ENCODE measurements at regions not wholly inside any gene's neighbourhood (a gene's known extent, or its start where the extent isn't known, plus 50 kb on each side); places are given as distances from the start of the nearest gene placed in this dataset.

DNA sequence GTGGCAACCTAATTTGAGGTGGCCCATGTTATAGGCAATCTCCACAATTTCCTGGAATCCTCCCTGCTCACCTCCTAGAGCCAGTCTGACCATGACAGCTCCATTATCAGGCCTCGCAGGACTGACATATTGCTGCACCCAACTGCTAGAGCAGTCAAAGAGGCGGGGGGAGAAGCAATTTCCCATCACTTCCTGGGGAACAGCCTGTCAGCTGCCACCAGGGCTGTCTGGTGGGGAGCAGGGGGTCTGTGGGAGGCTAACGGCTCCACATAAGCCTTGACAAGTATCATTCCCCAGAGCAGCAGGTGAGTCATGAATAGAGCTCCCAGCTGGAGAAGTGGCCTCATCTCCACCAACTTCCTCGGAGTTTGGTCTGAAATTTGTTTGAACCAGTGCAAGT, 322.9 kb downstream of the MATN1 start:
- DNase-seq, result no peak

DNA sequence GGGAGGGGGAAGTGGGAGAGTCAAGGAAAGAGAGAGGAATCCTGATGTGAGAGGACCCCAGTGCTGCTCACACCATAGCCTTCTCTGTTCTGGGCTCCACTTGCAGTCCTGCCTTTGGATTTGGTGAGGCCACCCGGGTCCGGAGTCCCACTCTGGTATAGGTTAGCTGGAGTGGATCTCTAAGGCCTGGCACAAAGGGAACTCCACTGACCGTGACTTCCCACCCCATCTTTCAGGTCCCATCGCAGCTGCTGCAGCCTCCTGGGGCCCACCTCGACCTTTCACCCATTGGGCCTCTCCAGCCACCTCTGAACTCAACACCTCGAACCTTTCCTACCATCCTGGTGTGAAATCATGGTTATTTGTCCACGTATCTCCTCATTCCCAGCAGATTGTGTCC, 324.4 kb downstream of the MATN1 start:
- DNase-seq, result no peak

DNA sequence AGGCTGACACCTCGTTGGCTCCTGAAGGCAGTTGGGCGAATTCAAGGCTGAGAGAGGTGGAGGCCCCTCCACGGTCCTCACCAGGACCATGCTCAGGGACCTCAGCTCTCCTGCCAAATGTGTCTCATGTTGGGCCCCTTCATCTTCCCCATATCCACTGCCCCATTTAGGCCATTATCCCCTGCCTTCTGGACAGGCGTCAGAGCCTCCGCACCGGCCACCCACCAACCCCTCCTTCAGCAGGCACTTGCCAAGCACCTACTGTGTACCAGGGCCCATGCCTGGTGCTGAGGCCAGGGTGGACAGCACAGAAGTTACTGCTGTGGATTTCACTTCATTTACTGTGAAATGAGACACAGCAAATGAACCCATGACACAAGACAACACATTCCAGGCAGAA, 325.8 kb downstream of the MATN1 start:
- no peak for DNase-seq

DNA sequence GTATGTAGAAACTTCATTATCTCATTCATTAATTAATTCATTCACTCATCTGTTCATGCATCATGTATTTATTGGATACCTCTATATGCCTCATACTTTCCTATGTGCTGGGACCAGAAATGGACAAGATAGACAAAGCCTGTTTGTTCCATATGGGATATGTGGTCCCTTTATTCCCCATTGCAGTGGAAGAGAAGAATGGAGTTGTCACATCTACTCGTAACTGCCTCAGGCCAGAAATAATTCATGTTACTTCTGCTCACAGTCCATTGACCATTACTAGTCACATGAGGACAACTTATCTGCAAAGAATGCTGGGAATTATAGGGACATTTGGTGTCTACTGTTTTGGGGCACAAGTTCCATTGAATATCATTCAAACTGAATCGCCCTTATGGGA, 327.8 kb downstream of the MATN1 start:
- no peak for DNase-seq

DNA sequence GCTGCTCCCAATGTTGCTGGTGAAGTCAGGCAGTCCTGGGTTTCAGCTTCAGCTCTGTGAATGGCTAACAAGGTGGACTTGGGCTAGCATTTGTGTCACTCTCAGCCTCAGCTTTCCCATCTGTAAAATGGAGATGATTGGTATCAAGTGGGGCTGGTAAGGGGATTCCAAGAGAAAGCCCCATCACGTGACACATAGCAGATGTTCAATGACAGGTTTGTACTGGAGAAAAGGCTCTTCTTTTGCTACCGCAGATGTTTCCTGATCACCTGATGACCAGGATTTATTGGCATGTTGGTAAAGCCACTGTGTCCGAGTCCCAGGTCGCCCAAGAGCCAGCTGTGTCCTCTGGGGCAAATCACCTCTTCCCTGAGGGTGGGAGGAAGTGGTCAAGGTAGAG, 335.0 kb downstream of the MATN1 start:
- no peak for DNase-seq

DNA sequence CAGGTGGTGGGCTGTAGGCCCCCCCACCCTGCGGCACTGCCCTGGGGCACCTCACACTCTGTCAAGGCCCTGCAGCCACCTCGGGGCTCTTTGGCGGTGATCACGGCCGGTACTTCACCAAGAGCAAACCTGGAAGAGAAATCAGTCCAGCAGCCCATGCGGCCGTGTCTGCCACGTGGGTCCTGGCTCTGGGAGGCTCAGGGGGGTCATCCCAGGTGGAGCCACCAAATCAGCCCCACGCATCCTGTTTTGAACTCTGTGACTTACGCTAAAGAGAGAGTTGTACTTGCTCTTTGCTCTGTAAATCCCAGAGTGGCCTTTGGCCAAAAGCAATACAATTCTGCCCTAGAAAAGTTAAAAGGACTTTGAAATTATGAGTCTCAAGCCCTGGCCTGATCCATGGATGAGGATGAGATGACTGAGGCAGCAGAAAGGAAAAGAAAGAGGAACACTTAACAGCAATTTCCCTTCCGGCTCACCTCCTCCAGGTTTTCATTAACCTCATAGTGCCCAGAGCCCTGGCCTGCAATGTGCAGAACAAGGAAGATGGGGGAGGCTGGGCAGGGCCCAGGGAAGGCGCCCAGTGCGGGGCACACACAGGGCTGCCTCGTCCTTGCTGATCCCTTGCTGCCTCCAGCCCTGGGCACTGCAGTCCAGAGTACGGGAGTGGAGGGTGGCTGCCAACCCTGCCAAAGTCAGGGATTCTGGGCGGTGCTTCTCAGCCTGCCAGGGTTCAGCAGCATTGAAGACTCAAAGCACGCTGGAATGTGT, 337.0 kb downstream of the MATN1 start:
- no peak for DNase-seq

DNA sequence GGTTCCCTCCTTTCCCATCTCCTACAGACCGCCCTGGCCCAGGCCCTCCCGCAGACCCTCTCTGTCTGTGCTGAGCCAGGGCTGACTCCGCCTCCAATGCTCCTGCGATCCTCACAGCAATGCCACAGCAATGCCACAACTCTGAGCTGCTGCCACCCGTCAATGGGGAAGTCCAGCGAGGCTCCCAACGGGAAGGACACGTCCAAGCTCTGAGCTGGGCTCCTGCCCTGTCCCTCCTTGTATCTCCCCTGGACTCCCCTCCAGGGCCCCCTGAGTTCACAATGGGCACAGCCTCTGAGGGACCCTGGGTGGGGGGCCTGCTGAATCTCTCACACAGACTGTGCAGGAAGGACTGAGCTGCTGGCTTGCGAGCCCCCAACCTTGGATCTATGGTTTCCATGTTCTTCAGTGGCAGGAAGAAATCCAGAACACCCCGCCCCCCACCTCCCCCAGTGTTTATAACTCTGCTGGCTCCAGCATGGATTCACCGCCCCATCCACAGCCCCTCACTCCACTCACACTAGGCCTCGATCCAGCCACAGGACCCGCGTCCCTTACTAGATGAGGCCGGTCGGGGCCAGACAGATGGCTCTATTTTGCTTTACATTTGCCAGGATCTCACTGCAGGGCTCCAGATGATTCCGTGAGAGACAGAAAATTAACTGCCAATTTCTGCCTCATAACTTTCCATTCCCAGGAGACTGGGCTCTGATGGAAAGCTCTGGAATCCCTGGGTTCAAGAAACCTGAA, 338.0 kb downstream of the MATN1 start:
- no peak for DNase-seq

DNA sequence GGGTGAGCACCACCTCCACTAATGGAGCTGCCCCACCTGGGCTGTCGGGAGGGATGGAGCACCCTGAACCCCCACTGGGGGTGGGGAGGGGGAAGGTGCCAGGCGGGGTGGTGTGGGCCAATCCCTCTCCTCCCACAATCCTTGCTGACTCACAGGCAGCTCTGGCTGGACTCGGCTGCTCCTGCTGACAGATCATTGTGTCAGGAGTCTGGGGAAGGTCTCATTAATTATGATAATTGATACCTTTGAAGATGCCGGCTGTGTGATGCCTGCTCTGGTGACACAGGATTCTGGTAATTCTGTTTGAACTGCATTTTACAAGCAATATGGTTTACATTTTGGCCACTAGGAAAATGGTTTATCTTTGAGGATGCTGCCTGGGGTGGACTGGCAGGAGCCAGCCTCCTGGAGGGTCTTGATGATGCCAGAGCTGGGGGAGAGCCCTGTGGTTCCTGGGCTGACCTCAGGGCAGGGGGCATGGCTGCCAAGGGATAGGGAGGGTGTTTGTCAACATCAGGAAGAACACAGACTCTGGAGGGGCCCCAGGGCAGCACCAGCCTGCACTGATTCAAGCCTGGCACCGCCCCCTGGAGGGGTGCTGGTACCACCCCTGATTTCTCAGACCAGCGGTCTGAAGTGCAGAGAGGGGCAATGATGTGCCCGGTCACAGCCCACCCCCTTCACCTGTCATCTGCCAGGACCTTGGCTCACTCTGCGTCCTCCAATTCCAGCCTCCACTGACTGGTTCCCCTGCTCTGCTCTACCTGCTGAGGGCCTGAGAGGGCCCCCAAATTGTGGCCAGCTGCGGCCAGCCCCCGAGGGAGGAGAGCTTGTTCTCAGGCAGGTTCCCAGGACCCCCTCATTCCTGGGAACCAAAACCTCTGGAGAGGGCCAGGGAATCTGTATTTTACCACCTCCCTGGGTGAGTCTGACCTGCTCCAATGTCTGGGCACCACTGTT, 338.8 kb downstream of the MATN1 start:
- no peak for DNase-seq

DNA sequence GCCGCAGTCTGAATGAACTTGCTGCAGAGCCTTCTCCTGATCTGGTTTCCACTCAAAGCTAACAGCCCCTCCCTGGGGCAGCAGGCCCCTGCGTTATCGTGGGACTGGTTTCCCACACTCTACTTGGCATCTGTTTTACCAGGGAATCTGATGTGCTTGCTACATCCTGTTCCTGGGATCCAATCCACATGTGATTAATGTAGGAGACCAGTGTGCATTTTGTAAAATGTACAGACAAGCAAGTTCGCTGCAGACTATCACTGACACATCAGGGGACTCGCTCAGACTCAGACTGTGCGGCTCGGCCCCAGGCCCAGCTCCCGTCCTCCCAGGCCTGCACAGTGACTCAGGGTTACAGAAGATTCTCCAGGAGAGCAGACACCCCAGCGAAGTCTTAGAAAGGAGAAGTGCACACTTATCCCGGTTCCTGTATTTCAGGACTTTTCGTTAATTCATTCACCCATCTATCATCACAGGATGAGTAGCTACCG, 340.1 kb downstream of the MATN1 start:
- no peak for DNase-seq

DNA sequence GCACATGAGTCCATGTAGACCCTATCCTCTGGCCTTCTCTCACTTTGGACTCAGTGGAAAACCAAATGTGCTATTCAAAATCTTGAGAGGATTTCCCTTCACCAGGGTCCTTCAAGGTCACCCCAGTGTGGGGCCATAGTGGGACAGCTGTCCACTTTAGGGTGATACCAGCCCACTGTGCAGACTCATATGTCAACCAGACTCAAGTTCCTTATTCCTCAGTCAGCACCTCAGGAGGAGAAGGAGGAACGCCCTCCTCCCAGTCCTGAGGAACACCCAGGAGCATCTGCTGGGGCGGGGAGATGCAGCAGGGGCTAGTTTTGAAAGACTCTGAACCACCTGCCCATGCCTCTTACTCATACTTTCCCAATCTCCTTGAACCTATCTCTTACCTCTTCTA, 340.9 kb downstream of the MATN1 start:
- no peak for DNase-seq

DNA sequence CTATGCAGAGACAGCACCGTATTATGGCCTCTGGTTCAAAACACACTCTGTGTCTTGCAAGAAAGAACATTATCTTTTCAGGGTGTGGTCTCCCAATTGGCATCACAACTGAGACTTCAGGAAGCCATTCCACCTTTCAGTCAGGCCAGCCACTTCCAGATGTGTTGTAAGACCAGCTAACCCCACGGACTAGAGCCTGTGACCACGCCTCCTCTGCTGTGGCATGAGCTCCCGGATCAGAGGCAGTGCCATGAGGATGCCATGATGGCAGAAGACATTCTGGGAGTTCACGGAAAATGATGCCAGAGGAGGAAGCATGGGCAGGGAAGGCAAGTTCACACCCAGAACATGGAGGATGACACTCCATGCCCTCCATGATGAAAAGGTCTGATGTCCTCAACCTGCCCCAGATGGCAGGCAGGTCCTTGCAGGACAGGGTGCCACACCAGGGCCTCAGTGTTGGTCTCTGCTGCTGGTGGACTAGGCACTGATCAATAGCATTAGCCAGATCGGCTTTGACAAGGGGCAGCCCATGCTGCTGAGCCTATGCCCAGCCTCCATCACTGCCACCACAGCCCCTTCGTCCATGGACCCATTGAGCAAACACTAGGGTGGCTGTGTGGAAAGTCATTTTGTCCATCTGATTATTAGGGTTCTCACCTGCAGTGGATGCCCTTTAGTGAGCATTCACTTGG, 341.6 kb downstream of the MATN1 start:
- DNase-seq, result no peak

DNA sequence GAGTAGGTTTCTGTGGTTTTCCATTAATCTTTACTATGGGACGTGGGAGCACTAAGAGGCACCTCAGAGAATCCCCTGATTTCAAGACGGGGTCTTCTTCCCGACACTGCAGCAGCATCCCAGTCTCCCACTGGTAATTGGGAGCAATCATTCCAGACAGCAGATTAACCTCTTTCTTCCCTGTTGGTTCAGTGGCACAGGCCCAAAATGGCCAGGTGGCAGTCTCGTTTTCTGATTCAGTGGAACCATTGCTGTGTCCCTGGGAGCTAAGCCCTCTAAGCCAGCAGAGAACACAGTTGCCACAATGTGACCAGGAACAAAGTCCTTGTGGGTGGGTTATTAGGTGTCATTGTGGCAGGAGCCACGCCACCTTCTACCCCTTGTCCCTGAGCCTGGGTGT, 342.1 kb downstream of the MATN1 start:
- DNase-seq, result no peak

DNA sequence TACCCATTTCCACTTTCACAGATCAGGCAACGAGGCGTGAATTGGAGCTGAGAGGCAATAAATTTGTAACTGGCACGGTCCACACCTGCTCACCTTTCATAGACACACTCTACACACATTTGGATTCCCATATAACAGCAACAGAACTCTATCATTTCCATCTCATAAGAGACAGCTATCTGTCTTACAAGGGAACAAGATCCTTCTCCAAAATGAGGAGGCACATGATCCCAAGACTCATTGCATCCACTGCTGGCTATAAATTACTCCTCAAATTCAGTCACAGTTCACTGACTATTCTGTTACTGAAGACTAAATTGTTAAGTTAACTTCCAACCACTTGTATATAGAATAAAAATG, 342.8 kb downstream of the MATN1 start:
- no peak for DNase-seq

DNA sequence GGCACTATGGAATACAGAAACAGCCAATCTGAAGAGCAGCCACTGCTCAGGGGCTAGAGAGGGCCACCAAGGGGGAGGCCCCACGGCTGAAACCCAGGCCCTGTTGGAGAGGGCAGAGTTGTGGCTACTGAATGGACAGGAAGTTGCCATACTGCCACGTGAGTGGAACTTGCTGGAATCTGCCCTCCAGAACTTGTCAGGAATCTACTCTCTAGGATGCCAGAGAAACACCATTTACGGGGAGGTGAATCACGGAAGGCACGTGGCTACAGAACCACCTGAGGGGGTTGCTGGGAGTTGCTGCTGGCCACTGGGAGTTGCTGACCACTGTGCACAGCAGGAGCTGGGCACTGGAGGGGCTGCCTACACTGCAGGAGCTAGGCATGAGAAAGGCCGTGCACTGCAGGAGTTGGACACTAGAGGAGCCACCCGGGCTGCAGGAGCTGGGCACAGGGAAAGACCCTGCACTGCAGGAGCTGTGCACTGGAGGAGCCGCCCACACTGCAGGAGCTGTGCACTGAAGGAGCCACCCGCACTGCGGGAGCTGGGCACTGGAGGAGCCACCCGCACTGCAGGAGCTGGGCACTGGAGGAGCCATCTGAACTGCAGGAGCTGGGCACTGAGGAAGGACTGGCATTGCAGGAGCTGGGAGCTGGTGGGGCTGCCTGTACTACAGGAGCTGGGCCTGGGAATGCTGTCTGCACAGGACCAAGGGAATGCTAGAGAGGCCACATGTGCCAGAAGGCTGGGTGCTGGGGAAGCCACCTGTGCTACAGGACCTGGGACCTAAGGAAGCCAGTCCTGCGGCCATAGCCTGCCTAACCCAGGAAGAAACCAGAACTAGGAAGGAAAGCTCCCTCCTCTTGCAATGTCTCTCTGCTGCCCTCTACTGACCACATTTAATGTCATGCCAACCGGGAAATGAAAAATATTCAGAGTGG, 343.4 kb downstream of the MATN1 start:
- peak; percentile 74 for DNase-seq

DNA sequence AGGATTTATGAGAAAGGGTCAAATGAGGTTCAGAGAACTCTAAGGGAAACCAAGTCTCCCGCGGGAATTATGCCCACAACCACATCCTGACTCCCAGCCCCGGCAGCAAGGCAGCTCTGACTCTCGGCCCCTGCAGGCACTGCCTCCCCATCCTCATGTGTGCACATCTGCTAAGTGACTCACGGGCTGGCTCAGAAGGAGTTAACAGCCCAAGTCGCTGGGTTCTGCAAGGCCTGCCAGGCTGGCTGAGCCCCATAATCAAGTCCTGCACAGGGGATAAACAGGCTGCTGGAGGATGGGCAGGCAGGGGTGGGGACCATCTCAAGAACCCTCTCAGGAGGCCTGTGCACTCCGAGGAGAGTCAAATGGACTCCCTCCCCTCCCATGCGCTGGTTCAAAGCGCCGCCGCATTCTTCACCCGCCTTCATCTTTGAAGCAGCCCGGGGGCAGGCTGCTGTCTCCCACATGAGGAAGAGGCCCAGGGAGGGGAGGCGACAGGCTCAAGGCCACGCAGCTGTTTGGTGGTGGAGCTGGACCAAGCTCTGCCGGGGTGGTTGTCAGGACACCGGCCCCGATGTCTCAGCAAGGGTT, 344.3 kb downstream of the MATN1 start:
- DNase-seq, result no peak

DNA sequence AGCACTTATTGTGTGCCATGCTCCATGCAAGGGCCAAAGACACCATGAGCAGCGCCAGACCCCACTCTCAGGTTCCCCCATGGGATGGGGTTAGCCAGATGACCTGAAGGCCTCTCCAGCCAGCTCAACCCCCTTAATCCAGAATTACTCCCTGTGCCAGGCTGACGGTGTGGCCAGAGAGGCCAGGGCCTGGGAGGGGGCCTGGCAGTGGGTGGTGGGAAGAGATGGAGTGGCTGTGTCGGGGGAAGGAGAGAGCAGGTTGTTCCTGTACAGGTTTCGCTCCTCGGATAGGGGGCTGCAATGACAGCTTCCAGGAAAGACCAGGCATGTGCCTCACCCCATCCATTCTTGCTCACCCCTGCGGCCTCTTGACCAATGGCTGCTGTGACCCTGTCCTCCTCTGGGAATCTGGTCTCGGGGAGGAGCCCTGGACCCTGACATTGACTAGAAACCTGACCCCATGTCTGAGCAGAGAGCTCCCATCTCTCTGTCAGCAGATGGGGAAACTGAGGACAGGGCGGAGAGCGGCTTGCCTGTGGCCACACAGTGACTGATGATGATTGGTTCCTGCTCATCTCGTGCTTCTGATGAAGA, 345.3 kb downstream of the MATN1 start:
- no peak for DNase-seq

DNA sequence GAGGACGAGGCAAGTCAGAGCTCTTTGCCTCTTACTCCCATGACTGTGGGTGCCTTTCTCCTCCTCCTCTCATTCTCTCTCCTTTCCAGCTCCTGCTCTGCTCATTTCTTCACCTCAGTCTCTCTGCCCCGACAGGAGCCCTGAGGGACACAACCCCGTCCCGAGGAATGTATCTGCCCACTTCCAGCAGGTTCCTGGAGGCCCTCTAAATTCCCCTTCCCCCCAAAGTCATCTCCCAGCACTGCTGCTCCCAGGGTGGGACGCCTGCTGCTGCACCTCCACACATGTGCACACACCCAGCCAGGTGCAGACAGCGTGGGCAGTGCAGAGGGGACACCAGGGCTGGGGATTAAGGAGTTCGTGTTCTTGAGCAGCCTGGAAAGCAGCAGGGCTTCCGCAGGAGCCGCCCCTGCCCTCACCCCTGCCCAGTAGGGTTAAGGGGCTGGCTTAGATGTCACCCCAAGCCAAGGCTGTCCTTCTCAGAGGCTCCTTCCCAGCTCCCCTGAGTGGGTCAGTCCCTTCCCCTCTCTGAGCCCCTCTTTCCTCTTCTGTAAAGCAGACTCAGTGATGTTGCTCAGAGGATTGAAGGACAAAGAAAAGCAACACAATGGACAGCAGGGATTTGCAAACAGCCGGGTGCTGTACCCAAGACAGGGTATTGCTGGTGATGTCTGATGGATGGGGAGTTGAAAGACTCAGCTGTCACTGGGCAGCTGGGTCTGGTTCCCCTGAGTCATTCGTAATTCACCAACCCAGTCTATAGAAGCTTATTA, 346.0 kb downstream of the MATN1 start:
- no peak for DNase-seq

DNA sequence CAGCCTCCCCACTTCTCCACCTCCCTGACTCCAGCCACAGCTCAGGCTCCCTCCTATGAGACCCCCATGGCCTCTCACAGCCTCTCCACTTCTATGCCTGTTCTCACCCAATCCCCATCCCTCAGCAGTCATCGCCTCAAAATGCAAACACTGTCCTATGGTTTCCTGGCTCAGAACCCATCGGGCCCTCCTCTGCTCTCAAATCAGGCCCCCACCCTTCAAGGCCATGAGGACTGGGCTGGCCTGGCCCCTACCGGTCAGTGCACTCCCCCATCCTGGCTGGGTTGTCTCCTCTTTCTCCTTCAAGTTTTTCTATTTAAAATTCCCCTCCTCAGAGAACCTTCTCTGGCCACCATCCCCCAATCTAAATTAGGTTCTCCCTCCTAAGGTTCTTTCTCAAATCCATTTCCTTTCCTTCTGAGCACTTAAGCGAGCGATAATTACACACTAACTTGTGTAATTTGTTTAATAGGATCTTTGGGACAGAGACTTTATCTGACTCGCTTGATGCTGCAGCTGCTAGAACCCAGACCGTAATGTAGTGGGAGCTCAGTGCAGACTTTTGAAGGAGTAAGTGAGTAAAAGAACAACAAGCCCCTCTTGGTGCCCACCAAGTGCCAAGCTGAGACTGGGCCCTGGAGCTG, 347.2 kb downstream of the MATN1 start:
- no peak for DNase-seq

DNA sequence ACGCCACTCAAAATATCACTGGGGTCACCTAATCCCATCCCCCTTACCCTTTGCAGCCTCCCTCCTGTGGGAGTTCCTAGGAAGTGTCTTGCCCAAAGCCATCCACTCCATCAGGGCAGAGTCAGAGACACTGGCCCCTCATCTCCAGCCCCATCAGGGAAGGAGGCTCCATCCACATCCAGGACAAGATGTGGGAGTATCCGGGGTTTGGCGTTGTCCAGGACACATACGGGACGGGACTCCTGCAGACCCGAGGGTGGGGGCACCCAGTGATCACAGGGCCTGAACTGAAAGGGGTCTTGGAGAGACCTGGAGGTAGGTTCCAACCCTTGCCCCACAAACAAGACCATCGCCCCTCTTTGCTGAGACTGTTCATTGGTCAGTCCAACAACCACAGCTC, 348.2 kb downstream of the MATN1 start:
- no peak for DNase-seq
